Stimulated activated CD4-positive, alpha-beta T cell treated with anti-CD3 and anti-CD28 coated beads, TNF-alpha, amount 100 ng/mL, for 1 hour (primary cell): ENCODE measurements at regions not wholly inside any gene's neighbourhood (a gene's known extent, or its start where the extent isn't known, plus 50 kb on each side); places are given as distances from the start of the nearest gene placed in this dataset.

ENCODE experiments used
- DNase-seq, 3 donors: peaks; one replicate each; pipeline ENCODE4 v3.0.0-alpha.2; 2020; ENCODE audit warnings: low read depth in 3 of 3, low spot score in 1 of 3

- no peak for DNase-seq
These were observed 258.1 kb downstream of the KLF6 start for GRCh38 chr10:3526727-3527501.

GRCh38 chr10:3525832-3526449, 259.1 kb downstream of the KLF6 start:
- no peak for DNase-seq

- no peak for DNase-seq
These were observed 260.7 kb downstream of the KLF6 start for GRCh38 chr10:3524086-3524960.

GRCh38 chr10:3523309-3524050, 261.5 kb downstream of the KLF6 start:
- DNase-seq: no peak

- DNase-seq: no peak
These were observed 268.1 kb downstream of the KLF6 start for GRCh38 chr10:3516923-3517255.

GRCh38 chr10:3516234-3516922, 268.6 kb downstream of the KLF6 start:
- DNase-seq: no peak

DNA sequence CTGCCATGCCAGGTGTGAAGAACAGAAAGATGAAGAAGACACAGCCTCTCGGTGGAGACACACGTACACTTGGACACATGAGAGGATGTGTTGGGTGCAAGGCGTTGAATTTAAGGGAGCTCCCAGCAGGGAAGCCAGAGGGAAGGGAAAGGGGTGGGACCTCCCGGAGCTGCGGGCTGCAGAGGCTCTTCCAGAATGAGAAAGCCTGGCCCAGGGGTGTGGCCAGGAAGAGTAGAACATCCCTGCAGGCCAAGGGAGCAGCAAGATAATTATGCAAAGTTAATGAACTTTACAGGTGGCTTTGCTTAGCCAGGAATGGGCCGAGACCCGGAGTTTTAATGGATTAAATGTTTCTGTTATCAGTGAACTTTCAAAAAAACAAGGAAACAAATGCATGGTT, 270.3 kb downstream of the KLF6 start:
- DNase-seq: no peak

DNA sequence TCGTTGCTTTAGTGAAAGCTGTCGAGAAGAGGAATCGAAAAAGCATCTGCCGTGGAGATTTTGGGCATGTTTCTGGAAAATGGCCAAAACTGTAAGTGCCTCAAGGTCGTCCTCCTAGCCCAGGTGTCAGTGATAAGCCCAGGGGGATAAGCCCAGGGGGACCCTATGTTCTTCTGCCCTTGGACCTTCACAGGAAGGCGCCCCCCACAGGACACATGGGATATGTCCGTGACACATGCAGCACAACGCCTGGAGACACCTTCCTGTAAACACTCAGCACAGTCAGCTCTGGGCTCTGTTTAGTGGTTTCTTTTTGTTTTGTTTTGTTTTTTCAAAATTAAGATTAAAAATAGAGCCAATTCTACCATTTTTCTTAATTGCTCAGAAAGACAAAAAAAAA, 272.7 kb downstream of the KLF6 start:
- DNase-seq: no peak

DNA sequence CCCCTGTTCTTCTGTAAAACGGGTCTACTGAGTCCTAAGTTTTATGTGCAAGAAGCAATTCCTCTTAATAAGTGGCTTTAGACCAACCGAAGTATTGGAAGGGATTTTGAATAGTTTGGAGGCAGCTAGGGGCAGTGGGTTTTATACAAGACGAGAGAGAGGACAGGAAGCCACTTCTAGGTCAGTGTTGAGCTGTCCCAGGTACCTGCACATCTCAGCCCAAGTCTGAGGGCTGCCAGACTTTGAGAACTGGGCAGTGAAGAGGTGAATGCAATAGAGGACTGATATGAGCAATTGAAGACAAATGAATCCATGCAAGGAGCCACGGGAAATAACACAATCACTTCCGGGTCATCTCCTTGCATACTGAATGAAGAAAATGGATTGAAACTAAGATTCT, 273.5 kb downstream of the KLF6 start:
- no peak for DNase-seq

GRCh38 chr10:3510741-3511140, 274.3 kb downstream of the KLF6 start:
- no peak for DNase-seq

DNA sequence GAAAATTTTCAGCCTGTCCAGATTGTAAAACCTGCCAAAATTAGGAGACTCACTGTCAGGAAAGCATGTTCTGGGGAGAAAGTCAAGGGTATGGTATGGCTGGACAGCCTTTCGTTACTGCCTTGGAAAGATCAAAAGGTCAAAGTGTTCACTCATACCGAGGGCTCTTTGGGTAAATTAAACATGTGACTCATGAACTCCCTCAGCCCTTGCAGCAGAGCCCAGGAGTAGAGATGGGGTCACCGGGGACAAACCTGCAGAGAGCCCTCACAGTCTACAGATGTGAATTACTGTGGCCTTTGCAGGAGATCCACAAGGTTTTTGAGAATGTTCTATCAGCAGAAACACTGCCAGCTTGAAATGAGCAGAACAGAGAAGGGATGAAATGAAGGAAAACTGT, 275.7 kb downstream of the KLF6 start:
- DNase-seq: no peak

GRCh38 chr10:3503299-3503698, 281.7 kb downstream of the KLF6 start:
- DNase-seq: no peak

GRCh38 chr10:3502673-3503072, 282.3 kb downstream of the KLF6 start:
- no peak for DNase-seq

- no peak for DNase-seq
These were observed 284.6 kb downstream of the KLF6 start for GRCh38 chr10:3500408-3500856.

DNA sequence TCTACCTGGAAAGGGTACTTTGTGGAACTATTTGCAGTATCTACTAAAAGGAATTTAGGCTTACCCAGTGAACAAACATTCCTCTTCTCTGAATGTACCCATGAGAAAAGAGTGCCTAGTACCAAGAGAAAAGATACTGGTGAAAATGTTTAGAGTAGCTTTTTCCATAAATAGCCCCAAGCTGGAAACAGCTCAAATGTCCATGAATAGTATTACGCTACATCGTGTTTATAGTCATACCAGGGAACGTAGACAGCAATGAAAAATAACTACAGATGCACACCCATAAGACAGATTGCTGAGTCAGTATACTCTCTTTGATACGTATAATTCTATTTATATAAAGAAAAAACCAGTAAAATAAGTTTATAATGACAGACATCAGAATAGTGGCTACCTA, 285.9 kb downstream of the KLF6 start:
- DNase-seq: no peak

DNA sequence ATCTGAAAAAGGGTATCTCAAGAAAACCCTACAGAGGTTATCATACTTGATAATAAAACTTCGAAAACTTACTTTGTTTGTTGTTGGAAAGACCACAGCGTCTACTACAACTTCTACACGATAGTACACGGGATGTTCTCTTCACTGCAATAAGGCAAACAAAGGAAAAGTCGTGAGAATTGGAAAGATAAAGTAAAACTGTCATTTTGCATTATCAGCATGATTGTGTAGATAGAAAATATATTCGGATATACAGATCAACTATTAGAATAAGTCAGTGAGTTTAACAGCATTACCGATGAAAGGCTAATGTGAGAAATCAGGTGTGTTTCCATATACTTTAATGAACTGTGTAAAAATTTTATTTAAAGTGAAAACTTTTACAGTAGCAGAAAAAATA, 287.4 kb downstream of the KLF6 start:
- no peak for DNase-seq

- DNase-seq: no peak
These were observed 288.9 kb downstream of the KLF6 start for GRCh38 chr10:3496138-3496537.

DNA sequence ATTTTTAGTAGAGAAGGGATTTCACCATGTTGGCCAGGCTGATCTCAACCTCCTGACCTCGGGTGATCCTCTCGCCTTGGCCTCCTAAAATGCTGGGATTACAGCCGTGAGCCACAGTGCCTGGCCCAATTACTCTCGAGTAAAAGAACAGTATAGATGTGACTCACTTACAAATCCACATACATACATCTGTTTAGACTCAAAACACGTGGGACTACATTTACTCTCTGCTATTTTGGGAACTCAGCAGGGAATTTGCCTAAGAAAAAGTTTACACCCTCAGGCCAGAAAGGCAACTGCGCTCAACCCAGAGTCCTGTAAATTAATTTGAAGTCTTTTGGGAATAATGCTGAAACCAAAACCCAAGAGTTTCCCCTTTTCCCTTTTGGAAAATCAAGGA, 289.7 kb downstream of the KLF6 start:
- DNase-seq: no peak

- DNase-seq: no peak
These were observed 290.2 kb downstream of the KLF6 start for GRCh38 chr10:3494838-3495230.

GRCh38 chr10:3494131-3494837, 290.7 kb downstream of the KLF6 start:
- no peak for DNase-seq
